ENCODE measurements at regions not wholly inside any gene's neighbourhood (a gene's known extent, or its start where the extent isn't known, plus 50 kb on each side); places are given as distances from the start of the nearest gene placed in this dataset.

DNA sequence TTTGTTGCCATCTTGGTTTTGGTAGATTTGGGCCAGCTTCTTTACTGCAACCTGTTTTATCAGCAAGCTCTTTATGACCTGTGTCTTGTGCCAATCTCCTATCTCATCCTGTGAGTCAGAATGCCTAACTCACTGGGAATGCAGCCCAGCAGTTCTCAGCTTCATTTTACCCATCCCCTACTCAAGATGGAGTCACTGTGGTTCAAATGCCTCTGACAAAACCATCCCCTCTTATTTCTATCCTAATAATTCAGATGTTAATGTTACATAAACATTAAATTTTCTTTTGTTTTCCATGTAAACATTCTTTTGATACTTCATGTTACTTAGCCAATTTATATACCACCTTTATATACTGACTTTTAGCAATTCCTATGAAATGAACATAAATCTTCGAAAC lies 746.3 kb downstream of the CDH18 start (continued):
- TF ChIP-seq, protein P1, sequence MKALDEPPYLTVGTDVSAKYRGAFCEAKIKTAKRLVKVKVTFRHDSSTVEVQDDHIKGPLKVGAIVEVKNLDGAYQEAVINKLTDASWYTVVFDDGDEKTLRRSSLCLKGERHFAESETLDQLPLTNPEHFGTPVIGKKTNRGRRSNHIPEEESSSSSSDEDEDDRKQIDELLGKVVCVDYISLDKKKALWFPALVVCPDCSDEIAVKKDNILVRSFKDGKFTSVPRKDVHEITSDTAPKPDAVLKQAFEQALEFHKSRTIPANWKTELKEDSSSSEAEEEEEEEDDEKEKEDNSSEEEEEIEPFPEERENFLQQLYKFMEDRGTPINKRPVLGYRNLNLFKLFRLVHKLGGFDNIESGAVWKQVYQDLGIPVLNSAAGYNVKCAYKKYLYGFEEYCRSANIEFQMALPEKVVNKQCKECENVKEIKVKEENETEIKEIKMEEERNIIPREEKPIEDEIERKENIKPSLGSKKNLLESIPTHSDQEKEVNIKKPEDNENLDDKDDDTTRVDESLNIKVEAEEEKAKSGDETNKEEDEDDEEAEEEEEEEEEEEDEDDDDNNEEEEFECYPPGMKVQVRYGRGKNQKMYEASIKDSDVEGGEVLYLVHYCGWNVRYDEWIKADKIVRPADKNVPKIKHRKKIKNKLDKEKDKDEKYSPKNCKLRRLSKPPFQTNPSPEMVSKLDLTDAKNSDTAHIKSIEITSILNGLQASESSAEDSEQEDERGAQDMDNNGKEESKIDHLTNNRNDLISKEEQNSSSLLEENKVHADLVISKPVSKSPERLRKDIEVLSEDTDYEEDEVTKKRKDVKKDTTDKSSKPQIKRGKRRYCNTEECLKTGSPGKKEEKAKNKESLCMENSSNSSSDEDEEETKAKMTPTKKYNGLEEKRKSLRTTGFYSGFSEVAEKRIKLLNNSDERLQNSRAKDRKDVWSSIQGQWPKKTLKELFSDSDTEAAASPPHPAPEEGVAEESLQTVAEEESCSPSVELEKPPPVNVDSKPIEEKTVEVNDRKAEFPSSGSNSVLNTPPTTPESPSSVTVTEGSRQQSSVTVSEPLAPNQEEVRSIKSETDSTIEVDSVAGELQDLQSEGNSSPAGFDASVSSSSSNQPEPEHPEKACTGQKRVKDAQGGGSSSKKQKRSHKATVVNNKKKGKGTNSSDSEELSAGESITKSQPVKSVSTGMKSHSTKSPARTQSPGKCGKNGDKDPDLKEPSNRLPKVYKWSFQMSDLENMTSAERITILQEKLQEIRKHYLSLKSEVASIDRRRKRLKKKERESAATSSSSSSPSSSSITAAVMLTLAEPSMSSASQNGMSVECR (CRISPR knock-in tag; IDR thresholded peaks at IDR 0.05): no peak
- TF ChIP-seq KDM2B (CRISPR knock-in tag; IDR thresholded peaks at IDR 0.05) (no peak), ETS2 (tag; IDR thresholded peaks at IDR 0.05; ENCODE audit: borderline replicate concordance, poor library complexity, severe bottlenecking) (no peak), ZNF311 (CRISPR knock-in tag; IDR thresholded peaks at IDR 0.05) (peak; percentile 99), RB1 (IDR thresholded peaks at IDR 0.05; ENCODE audit: low read depth) (no peak), ZNF444 (CRISPR knock-in tag; IDR thresholded peaks at IDR 0.05) (peak; percentile 82), CHCHD3 (CRISPR knock-in tag; IDR thresholded peaks at IDR 0.05) (no peak), ZNF23 (CRISPR knock-in tag; IDR thresholded peaks at IDR 0.05) (peak; percentile 80), PURB (CRISPR knock-in tag; IDR thresholded peaks at IDR 0.05; ENCODE audit: low read depth) (no peak), CCAR2 (IDR thresholded peaks at IDR 0.05; ENCODE audit: low read depth, low read length) (no peak), ZNF316 (IDR thresholded peaks at IDR 0.05) (no peak), ZNF263 (CRISPR knock-in tag; IDR thresholded peaks at IDR 0.05; ENCODE audit: borderline replicate concordance) (no peak), PTTG1 (tag; IDR thresholded peaks at IDR 0.05; ENCODE audit: low read depth) (peak; percentile 64; the same call in 1 of the 2 replicates), ZNF384 (IDR thresholded peaks at IDR 0.05; ENCODE audit: low read depth, low read length) (no peak), ATF7 (IDR thresholded peaks at IDR 0.05) (no peak), KDM5B (IDR thresholded peaks at IDR 0.05; ENCODE audit: insufficient replicate concordance, low read depth, low read length) (no peak), TEAD2 (tag; IDR thresholded peaks at IDR 0.05) (peak; percentile 69; the same call in 1 of the 2 replicates), RAD51 (IDR thresholded peaks at IDR 0.05; ENCODE audit: borderline replicate concordance, low read depth) (no peak)
- TF ChIP-seq, protein P2, sequence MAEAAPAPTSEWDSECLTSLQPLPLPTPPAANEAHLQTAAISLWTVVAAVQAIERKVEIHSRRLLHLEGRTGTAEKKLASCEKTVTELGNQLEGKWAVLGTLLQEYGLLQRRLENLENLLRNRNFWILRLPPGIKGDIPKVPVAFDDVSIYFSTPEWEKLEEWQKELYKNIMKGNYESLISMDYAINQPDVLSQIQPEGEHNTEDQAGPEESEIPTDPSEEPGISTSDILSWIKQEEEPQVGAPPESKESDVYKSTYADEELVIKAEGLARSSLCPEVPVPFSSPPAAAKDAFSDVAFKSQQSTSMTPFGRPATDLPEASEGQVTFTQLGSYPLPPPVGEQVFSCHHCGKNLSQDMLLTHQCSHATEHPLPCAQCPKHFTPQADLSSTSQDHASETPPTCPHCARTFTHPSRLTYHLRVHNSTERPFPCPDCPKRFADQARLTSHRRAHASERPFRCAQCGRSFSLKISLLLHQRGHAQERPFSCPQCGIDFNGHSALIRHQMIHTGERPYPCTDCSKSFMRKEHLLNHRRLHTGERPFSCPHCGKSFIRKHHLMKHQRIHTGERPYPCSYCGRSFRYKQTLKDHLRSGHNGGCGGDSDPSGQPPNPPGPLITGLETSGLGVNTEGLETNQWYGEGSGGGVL (CRISPR knock-in tag; IDR thresholded peaks at IDR 0.05): no peak
- TF ChIP-seq, protein P3, sequence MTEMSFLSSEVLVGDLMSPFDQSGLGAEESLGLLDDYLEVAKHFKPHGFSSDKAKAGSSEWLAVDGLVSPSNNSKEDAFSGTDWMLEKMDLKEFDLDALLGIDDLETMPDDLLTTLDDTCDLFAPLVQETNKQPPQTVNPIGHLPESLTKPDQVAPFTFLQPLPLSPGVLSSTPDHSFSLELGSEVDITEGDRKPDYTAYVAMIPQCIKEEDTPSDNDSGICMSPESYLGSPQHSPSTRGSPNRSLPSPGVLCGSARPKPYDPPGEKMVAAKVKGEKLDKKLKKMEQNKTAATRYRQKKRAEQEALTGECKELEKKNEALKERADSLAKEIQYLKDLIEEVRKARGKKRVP (CRISPR knock-in tag; IDR thresholded peaks at IDR 0.05): peak; percentile 67
- TF ChIP-seq, protein P4, sequence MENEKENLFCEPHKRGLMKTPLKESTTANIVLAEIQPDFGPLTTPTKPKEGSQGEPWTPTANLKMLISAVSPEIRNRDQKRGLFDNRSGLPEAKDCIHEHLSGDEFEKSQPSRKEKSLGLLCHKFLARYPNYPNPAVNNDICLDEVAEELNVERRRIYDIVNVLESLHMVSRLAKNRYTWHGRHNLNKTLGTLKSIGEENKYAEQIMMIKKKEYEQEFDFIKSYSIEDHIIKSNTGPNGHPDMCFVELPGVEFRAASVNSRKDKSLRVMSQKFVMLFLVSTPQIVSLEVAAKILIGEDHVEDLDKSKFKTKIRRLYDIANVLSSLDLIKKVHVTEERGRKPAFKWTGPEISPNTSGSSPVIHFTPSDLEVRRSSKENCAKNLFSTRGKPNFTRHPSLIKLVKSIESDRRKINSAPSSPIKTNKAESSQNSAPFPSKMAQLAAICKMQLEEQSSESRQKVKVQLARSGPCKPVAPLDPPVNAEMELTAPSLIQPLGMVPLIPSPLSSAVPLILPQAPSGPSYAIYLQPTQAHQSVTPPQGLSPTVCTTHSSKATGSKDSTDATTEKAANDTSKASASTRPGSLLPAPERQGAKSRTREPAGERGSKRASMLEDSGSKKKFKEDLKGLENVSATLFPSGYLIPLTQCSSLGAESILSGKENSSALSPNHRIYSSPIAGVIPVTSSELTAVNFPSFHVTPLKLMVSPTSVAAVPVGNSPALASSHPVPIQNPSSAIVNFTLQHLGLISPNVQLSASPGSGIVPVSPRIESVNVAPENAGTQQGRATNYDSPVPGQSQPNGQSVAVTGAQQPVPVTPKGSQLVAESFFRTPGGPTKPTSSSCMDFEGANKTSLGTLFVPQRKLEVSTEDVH (IDR thresholded peaks at IDR 0.05; ENCODE audit: low read depth, partially characterized antibody): no peak
